ENCODE measurements at regions not wholly inside any gene's neighbourhood (a gene's known extent, or its start where the extent isn't known, plus 50 kb on each side); places are given as distances from the start of the nearest gene placed in this dataset.

DNA sequence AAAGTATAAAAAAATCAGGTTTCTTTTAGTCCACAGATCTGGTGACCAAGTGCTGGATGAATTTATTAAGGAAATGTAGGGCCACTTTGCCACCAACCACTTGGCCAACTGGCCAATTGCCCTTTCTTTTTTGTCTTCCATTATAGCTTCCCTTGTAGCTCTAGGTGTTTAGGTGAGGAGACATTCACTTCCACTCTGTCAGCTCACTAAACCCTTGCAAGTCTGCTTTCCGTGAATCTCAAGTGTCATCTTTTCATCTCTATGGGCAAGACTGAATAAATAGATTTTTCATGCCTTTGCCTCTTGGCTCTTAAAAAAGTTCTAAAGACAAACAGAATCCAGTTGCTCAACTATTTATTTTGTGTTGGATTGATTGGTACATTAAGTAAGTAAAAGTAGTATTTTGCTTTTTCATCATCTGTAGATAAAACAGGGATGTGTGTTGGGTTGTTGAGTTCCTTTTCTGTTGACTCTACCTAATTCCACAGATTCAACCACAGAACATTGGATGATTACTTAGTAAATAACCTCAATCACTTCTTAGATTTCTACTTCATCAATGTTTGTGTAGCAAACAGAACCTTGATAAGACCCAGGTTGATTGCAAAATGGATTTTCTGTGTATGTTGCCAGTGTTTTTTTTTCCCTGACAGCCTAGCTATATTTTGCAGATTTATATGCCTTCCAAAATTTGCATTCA is 68.1 kb upstream of the GRXCR1 start:
- Histone ChIP-seq H3K9ac (ENCODE audit: low read depth, low read length) (no peak overlapping the region), H4K20me1 (ENCODE audit: insufficient read depth, low read length) (no peaks in the 10 kb centered on the region), H3K4me1 (ENCODE audit: insufficient read depth, low read length) (no peaks in the 10 kb centered on the region), H2AFZ (ENCODE audit: low read depth, low read length) (no peak overlapping the region), H3K79me2 (ENCODE audit: insufficient read depth, low read length) (no peaks in the 10 kb centered on the region), H3K36me3 (ENCODE audit: insufficient read depth, low read length) (no peaks in the 10 kb centered on the region), H3K27me3 (ENCODE audit: insufficient read depth, low read length, poor library complexity) (no peaks in the 10 kb centered on the region), H3K4me2 (ENCODE audit: insufficient read depth, low read length) (no peak overlapping the region), H3K4me3 (ENCODE audit: low read depth in 1 of 2, low read length in 2 of 2) (no peak overlapping the region), H3K27ac (ENCODE audit: low read length) (no peak overlapping the region), H3K9me3 (ENCODE audit: insufficient read depth, low read length, severe bottlenecking) (no peaks in the 10 kb centered on the region)
- ATAC-seq (ENCODE audit: insufficient read depth, low read depth) (no peak), DNase-seq (no peak)
- TF ChIP-seq CTCF (IDR thresholded peaks at IDR 0.05; ENCODE audit: borderline replicate concordance, extremely low read depth, low read length, poor library complexity, severe bottlenecking) (no peak), EZH2 (IDR thresholded peaks at IDR 0.05; ENCODE audit: borderline replicate concordance, low read depth, low read length, severe bottlenecking) (no peak)

DNA sequence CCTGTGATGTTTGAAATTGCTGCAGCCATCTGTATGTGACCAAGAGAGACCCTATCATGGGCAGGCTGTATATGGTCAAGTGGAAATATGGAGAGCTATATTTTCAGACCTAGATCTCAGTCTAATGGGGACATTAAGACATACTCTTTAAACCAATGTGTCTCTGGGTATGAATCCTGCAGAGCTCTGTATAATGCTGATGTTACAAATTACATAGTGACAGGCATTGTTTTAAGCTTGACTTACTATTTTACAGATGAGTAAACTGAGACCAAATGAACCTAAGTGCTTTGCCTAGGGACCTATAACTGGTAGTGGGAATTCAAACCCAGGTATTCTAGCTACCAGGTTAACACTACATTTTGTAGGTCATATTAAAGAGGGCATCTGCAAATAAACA is 71.3 kb upstream of the GRXCR1 start:
- H3K9ac ChIP-seq (ENCODE audit: low read depth, low read length) = no peak overlapping the region
- TF ChIP-seq EZH2 (IDR thresholded peaks at IDR 0.05; ENCODE audit: borderline replicate concordance, low read depth, low read length, severe bottlenecking) = no peak
- TF ChIP-seq CTCF (IDR thresholded peaks at IDR 0.05; ENCODE audit: borderline replicate concordance, extremely low read depth, low read length, poor library complexity, severe bottlenecking) = no peak
- H3K36me3 ChIP-seq (ENCODE audit: insufficient read depth, low read length) = no peaks in the 10 kb centered on the region
- no peak overlapping the region for H3K27ac ChIP-seq (ENCODE audit: low read length)
- no peaks in the 10 kb centered on the region for H3K9me3 ChIP-seq (ENCODE audit: insufficient read depth, low read length, severe bottlenecking)
- H3K4me1 ChIP-seq (ENCODE audit: insufficient read depth, low read length) = no peaks in the 10 kb centered on the region
- no peaks in the 10 kb centered on the region for H3K79me2 ChIP-seq (ENCODE audit: insufficient read depth, low read length)
- DNase-seq = no peak
- no peak overlapping the region for H2AFZ ChIP-seq (ENCODE audit: low read depth, low read length)
- ATAC-seq (ENCODE audit: insufficient read depth, low read depth) = no peak
- H3K4me3 ChIP-seq (ENCODE audit: low read depth in 1 of 2, low read length in 2 of 2) = no peak overlapping the region
- H3K27me3 ChIP-seq (ENCODE audit: insufficient read depth, low read length, poor library complexity) = no peaks in the 10 kb centered on the region
- H3K4me2 ChIP-seq (ENCODE audit: insufficient read depth, low read length) = no peak overlapping the region
- H4K20me1 ChIP-seq (ENCODE audit: insufficient read depth, low read length) = no peaks in the 10 kb centered on the region

DNA sequence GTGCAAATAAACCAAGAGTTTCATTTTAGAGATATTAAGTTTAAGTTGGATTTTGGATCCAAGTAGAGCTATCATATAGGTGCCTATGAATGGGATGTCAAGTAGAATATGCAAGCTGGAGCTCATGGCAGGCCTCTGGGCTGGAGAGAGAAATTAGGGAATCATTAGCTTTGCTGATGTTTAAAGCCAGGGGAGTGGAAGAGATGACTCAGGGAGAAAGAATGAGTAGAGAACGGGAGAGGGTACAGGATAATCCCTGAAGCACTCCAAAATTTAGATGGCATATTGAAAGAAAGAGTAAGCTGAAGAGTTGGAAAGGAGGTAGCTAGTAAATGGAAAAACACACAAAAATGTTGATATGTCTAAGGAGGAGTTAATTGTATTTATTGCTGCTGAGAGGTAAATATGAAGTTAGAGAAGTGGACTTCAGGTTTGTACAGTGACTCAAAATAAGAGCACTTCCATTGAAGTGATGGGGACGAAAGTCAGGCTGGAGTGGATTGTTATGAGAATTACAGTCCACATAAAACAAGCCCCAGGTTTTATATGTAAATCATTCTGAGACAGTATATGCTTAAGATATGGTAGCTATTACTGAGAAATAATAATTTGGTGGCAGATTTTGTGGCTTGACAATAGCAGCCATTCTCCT is 72.5 kb upstream of the GRXCR1 start:
- H3K9me3 ChIP-seq (ENCODE audit: insufficient read depth, low read length, severe bottlenecking) = no peaks in the 10 kb centered on the region
- DNase-seq = no peak
- no peak for ATAC-seq (ENCODE audit: insufficient read depth, low read depth)
- H3K79me2 ChIP-seq (ENCODE audit: insufficient read depth, low read length) = no peaks in the 10 kb centered on the region
- no peak overlapping the region for H2AFZ ChIP-seq (ENCODE audit: low read depth, low read length)
- no peak overlapping the region for H3K4me3 ChIP-seq (ENCODE audit: low read depth in 1 of 2, low read length in 2 of 2)
- no peaks in the 10 kb centered on the region for H3K4me1 ChIP-seq (ENCODE audit: insufficient read depth, low read length)
- TF ChIP-seq EZH2 (IDR thresholded peaks at IDR 0.05; ENCODE audit: borderline replicate concordance, low read depth, low read length, severe bottlenecking) = no peak
- no peak for TF ChIP-seq CTCF (IDR thresholded peaks at IDR 0.05; ENCODE audit: borderline replicate concordance, extremely low read depth, low read length, poor library complexity, severe bottlenecking)
- no peak overlapping the region for H3K9ac ChIP-seq (ENCODE audit: low read depth, low read length)
- H4K20me1 ChIP-seq (ENCODE audit: insufficient read depth, low read length) = no peaks in the 10 kb centered on the region
- H3K4me2 ChIP-seq (ENCODE audit: insufficient read depth, low read length) = no peak overlapping the region
- H3K36me3 ChIP-seq (ENCODE audit: insufficient read depth, low read length) = no peaks in the 10 kb centered on the region
- H3K27me3 ChIP-seq (ENCODE audit: insufficient read depth, low read length, poor library complexity) = no peaks in the 10 kb centered on the region
- no peak overlapping the region for H3K27ac ChIP-seq (ENCODE audit: low read length)
